GM10266 (cell line): ENCODE measurements at regions not wholly inside any gene's neighbourhood (a gene's known extent, or its start where the extent isn't known, plus 50 kb on each side); places are given as distances from the start of the nearest gene placed in this dataset.

Experiments
- DNase-seq: peaks from one replicate; pipeline ENCODE4 v3.0.0; 2012; ENCODE audit errors: extremely low spot score
- CTCF ChIP-seq: IDR thresholded peaks from 2 replicates; pipeline ENCODE4 v1.5.1; 2012; ENCODE audit warnings: mild to moderate bottlenecking, low read depth; ENCODE audit not compliant: control insufficient read depth, insufficient read depth; ENCODE audit errors: missing control alignments

- no peak for TF ChIP-seq CTCF
- DNase-seq = no peak
These were observed 90.0 kb upstream of the NIPBL start for GRCh38 chr5:36786448-36787012.

GRCh38 chr5:36787365-36788093 is 89.0 kb upstream of the NIPBL start:
- TF ChIP-seq CTCF = no peak
- no peak for DNase-seq

GRCh38 chr5:36790847-36791246 is 85.7 kb upstream of the NIPBL start:
- no peak for TF ChIP-seq CTCF
- no peak for DNase-seq

- no peak for DNase-seq
- TF ChIP-seq CTCF = no peak
These were observed 83.9 kb upstream of the NIPBL start for GRCh38 chr5:36792560-36793180.

DNA sequence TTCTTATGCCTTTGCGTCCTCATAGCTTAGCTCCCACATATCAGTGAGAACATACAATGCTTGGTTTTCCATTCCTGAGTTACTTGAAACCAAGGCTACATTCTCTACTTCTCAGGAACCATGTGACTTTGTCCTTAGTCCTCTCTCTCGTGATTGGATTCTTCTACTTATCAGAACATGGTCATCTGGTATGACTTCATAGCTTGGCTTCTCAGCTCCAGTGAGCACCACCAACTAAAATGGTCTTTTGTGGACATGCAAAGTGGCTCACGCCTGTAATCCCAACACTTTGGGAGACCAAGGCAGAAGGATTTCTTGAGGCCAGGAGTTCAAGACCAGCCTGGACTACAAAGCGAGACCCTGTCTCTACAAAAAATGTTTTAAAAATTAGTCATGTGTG is 81.2 kb upstream of the NIPBL start:
- DNase-seq = no peak
- TF ChIP-seq CTCF = no peak

- TF ChIP-seq CTCF = no peak
- no peak for DNase-seq
These were observed 80.4 kb upstream of the NIPBL start for GRCh38 chr5:36796155-36796554.

DNA sequence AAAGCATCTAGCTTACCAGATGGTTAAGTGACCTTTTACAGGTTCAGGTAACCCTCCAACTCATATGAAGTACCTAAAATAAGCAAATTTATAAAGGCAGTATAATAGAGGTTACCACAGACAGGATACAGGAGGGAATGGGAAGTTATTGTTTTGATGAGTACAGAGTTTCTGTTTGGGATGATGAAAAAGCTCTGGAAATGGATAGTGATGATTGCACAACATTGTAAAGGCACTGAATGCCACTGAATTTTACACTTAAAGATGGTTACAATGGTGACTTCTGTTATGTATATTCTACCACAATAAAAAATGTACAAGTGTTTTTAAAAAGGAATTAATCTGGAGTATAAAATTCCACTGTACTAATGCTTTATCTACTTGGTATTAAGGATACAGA is 75.0 kb upstream of the NIPBL start:
- TF ChIP-seq CTCF = no peak
- no peak for DNase-seq
